HG02973 (cell line): ENCODE measurements at regions not wholly inside any gene's neighbourhood (a gene's known extent, or its start where the extent isn't known, plus 50 kb on each side); places are given as distances from the start of the nearest gene placed in this dataset.

ENCODE experiments used
- ATAC-seq: cut with Tn5 transposase; IDR thresholded peaks from one replicate; pipeline ENCODE4 v1.9.1; 2021; ENCODE audit warnings: moderate library complexity; ENCODE audit not compliant: unreplicated experiment

GRCh38 chr21:43277481-43278351 is 108.9 kb downstream of the CRYAA start:
- ATAC-seq = no peak

DNA sequence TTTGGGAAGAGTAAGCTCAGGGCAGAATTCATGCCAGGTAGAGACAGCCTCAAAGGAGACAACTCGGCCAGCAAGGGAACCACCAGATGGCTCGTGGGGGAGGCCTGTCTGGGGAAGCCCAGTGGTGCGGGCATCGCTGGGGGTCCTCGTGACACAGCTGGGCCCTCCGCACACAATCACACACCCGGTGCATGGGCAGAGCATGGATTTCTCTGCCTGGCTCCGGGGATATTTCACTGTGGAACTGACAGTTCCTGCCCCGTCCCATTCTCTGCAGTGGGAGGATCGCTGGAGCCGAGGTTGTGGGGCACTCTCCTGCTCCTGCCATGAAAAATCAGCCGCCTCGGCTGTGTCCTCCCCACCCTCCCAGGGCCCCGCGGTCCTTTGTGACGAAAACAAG is 108.0 kb downstream of the CRYAA start:
- no peak for ATAC-seq

- no peak for ATAC-seq
Observed at GRCh38 chr21:43275421-43276211, 106.8 kb downstream of the CRYAA start.

DNA sequence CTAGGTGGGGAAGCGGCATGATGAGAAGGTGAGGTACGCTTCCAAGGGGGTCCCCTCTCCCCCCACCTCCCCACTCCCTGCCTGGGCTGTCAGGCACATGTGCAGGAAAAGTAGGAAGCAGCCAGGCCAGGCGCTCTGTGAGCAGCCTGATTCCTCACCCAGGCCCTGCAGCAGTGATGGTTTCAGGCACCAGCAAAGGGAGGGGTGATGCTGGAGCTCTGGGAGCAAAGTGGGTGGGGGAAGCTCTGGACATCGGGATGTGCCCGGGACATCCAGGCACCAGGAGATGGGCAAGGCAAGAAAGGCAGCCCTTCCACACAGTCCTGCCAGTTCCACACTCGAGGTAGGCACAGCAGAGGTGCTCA is 106.1 kb downstream of the CRYAA start:
- ATAC-seq = no peak

- no peak for ATAC-seq
Observed at GRCh38 chr21:43274022-43274945, 105.5 kb downstream of the CRYAA start.

DNA sequence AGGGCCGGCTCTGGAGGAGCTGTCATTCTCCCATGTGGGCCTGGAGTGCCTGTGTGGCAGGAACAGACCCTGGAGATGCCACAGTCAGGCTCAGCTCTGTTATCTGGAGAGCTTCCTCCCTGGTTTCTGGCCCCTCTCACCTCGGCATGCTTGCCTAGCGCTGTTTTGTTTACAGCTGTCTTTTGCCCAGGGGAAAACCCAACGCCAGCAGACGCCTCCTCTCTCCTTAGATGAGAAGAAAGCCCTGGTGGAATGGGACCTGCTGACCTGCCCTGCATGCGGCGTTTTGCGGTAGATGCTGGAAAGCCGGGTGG is 104.9 kb downstream of the CRYAA start:
- no peak for ATAC-seq

- ATAC-seq = no peak
Observed at GRCh38 chr21:43273016-43273707, 104.4 kb downstream of the CRYAA start.

DNA sequence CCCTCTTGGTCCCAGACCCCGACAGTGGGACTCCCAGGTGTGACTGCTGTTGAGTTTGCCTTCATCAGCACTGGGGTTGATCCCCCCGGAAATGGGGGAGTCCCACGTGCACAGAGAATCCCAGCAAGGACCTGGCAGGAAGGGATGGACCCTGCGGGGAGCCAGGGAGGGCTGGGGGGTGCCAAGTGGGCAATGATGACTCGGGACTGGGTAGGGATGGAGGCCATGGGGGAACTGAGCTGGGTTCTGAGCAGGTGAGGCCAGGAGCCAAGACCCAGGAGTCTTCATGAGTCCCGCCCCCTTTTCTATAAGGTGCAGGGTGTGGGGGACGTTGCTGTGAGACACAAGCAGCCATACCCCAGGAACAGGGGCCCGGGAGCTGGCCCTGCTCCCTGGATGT is 103.8 kb downstream of the CRYAA start:
- no peak for ATAC-seq

DNA sequence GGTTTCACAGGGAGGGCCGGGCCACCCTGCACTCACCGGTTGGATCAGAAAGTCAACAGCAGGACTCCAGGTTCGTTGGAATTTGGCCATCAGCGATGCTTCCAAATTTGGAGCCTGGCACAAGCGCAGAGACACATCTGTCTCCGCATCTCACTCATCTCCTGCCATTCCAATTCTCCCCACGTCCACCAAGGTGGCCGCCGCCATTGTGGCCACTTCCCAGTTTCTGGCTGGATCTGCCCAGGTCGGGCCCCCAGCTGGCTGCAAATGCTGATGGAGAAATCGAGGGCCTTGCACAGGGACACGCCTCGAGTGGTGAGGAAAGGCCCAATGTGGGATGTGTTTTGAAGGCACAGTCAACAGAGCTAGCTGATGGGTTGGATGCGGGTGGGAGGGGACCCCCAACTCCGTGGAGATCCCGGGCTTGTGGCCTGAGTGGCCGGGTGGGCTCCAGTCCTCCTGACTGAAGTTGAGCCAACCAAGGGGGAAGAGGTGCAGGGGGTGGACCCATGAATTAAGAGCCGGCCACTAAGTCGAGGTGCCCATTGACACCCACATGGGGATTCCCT is 102.7 kb downstream of the CRYAA start:
- no peak for ATAC-seq

DNA sequence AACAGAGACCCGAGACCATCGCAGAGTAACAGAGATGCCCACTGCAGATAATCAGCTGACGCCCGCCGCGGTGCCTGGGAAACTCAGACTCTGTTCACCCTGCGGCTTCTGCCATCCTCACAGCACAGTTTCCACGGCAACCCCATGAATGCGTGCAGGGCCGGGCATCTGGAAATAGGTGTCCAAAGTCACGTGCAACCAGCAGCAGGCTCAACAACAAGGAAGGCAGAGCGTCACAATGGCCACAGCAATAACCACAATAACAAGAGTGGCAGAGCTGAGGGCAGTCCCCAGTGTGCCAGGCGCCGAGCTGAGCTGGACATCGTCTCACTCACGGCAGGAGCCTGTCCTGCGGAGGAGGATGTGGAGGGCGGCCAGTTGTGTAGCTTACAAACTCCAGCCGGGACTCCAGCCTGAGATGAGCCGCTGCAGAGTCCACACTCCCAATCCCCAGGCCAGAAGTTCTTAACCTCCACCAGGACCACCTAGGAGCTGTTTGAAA is 102.0 kb downstream of the CRYAA start:
- no peak for ATAC-seq

GRCh38 chr21:43269957-43270705 is 101.3 kb downstream of the CRYAA start:
- ATAC-seq = no peak

DNA sequence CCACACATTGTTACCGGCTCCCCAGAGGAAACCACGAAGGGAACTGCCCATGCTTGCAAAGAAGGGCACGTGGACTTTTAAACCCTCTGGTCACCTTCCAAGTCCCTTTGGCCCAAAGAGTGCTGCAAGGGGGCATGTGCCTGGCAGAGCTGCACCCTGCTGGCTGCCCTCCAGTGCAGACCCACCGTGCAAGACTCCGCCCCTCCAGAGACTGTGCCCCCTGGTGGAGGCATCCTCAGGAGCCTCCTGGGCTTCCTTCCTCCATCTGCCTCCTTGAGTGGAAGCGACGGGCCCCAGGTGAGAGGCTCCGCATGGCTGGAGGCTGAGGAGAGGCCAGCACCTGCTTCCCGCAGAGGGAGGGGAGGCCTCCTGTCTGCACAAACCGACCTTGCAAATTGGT is 100.6 kb downstream of the CRYAA start:
- no peak for ATAC-seq

- ATAC-seq = no peak
Observed at GRCh38 chr21:43268804-43269186, 100.0 kb downstream of the CRYAA start.

GRCh38 chr21:43268086-43268803 is 99.4 kb downstream of the CRYAA start:
- no peak for ATAC-seq

GRCh38 chr21:43267391-43268085 is 98.7 kb downstream of the CRYAA start:
- no peak for ATAC-seq

DNA sequence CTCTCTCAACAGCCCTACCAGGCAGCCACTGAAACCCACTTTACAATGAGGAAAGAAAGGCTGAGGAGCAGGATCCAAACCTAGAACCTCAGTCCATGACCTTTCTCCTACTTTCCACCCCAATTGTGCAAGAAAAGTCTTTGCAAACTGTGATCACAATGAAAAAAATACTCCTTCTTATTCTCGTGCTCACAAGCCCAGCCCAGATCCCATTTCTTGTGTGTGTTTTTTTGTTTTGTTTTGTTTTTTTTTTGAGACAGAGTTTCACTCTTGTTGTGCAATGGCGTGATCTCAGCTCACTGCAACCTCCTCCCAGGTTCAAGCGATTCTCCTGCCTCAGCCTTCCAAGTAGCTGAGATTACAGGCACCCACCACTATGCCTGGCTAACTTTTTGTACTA is 97.7 kb downstream of the CRYAA start:
- ATAC-seq = no peak

DNA sequence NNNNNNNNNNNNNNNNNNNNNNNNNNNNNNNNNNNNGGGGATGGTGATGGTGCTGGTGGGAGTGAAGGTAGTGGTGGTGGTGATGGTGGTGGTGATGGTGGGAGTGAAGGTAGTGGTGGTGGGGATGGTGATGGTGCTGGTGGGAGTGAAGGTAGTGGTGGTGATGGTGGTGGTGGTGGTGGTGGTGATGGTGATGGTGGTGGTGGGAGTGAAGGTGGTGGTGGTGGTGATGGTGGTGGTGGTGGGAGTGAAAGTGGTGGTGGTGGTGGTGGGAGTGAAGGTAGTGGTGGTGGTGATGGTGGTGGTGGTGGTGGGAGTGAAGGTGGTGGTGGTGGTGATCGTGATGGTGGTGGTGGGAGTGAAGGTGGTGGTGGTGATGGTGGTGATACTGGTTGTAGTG is 93.6 kb downstream of the CRYAA start:
- ATAC-seq = no peak
